ENCODE measurements at regions not wholly inside any gene's neighbourhood (a gene's known extent, or its start where the extent isn't known, plus 50 kb on each side); places are given as distances from the start of the nearest gene placed in this dataset.
"Not testable (repeated sequence)": the region's sequence is repeated elsewhere in the genome, so short reads cannot be mapped to it uniquely, and the experiment has no call there.

- Histone ChIP-seq H3K4me3 (ENCODE audit: low read length) (no peak overlapping the region), H3K36me3 (ENCODE audit: control insufficient read depth, low read length) (no peaks in the 10 kb centered on the region), H3F3A (ENCODE audit: control insufficient read depth, insufficient read depth) (no peaks in the 10 kb centered on the region), H3K9me3 (ENCODE audit: control insufficient read depth, insufficient read depth, low read length) (no peaks in the 10 kb centered on the region), H3K27ac (ENCODE audit: low read depth, low read length) (no peak overlapping the region), H3K27me3 (ENCODE audit: control insufficient read depth, low read length) (no peaks in the 10 kb centered on the region), H3K4me1 (ENCODE audit: control insufficient read depth, low read length) (no peaks in the 10 kb centered on the region), H4K20me1 (ENCODE audit: control insufficient read depth, insufficient read depth, low read depth, low read length) (no peaks in the 10 kb centered on the region), H3K79me2 (ENCODE audit: control insufficient read depth, low read length) (no peaks in the 10 kb centered on the region), H3K9me2 (replicated peaks; ENCODE audit: control insufficient read depth, low read length) (no peaks in the 10 kb centered on the region), H3K4me2 (ENCODE audit: low read length) (no peak overlapping the region)
- TF ChIP-seq CTCF (IDR thresholded peaks at IDR 0.05; ENCODE audit: low read depth, low read length, poor library complexity, severe bottlenecking) (no peak), EZH2phosphoT487 (IDR thresholded peaks at IDR 0.05; ENCODE audit: borderline replicate concordance, low read length) (no peak)
Observed at GRCh38 chr11:87804176-87804575, 371.1 kb downstream of the RAB38 start.

DNA sequence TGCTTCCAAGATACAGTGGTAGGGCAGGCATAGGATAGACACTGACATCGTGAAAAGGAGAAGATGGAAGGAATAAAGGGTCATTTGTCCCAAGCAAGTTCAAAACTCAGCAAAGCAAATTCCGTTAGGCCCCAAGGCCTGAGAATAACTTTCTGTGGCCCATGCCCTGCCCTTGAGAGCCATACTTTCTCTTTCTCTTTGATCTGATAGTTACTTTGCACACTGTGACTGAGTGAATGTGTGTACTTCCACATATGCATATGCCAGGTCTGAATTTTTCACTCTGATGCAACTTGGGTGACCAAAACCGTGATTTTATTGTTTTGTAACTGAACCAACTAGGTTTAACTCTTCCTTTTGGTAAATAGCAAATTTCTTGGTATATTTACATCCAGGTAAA, 371.5 kb downstream of the RAB38 start:
- Histone ChIP-seq H4K20me1 (ENCODE audit: control insufficient read depth, insufficient read depth, low read depth, low read length) (no peaks in the 10 kb centered on the region), H3K4me1 (ENCODE audit: control insufficient read depth, low read length) (no peaks in the 10 kb centered on the region), H3K9me3 (ENCODE audit: control insufficient read depth, insufficient read depth, low read length) (no peaks in the 10 kb centered on the region), H3K9me2 (replicated peaks; ENCODE audit: control insufficient read depth, low read length) (no peaks in the 10 kb centered on the region), H3K27ac (ENCODE audit: low read depth, low read length) (no peak overlapping the region), H3F3A (ENCODE audit: control insufficient read depth, insufficient read depth) (no peaks in the 10 kb centered on the region), H3K27me3 (ENCODE audit: control insufficient read depth, low read length) (no peaks in the 10 kb centered on the region), H3K36me3 (ENCODE audit: control insufficient read depth, low read length) (no peaks in the 10 kb centered on the region), H3K4me2 (ENCODE audit: low read length) (no peak overlapping the region), H3K4me3 (ENCODE audit: low read length) (no peak overlapping the region), H3K79me2 (ENCODE audit: control insufficient read depth, low read length) (no peaks in the 10 kb centered on the region)
- no peak for TF ChIP-seq CTCF (IDR thresholded peaks at IDR 0.05; ENCODE audit: low read depth, low read length, poor library complexity, severe bottlenecking)
- no peak for TF ChIP-seq EZH2phosphoT487 (IDR thresholded peaks at IDR 0.05; ENCODE audit: borderline replicate concordance, low read length)

DNA sequence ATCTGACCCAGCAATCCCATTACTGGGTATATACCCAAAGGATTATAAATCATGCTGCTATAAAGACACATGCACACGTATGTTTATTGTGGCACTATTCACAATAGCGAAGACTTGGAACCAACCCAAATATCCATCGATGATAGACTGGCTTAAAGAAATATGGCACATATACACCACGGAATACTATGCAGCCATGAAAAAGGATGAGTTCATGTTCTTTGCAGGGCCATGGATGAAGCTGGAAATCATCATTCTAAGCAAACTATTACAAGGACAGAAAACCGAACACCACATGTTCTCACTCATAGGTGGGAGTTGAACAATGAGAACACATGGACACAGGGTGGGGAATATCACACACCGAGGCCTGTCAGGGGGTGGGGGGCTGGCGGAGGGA, 390.4 kb downstream of the RAB38 start:
- H3K79me2 ChIP-seq (ENCODE audit: control insufficient read depth, low read length); H3K4me2 ChIP-seq (ENCODE audit: low read length); H4K20me1 ChIP-seq (ENCODE audit: control insufficient read depth, insufficient read depth, low read depth, low read length); H3K27ac ChIP-seq (ENCODE audit: low read depth, low read length); H3K4me1 ChIP-seq (ENCODE audit: control insufficient read depth, low read length); H3K9me2 ChIP-seq (replicated peaks; ENCODE audit: control insufficient read depth, low read length); H3K36me3 ChIP-seq (ENCODE audit: control insufficient read depth, low read length); H3F3A ChIP-seq (ENCODE audit: control insufficient read depth, insufficient read depth); H3K9me3 ChIP-seq (ENCODE audit: control insufficient read depth, insufficient read depth, low read length); H3K4me3 ChIP-seq (ENCODE audit: low read length); H3K27me3 ChIP-seq (ENCODE audit: control insufficient read depth, low read length): not testable (repeated sequence)

DNA sequence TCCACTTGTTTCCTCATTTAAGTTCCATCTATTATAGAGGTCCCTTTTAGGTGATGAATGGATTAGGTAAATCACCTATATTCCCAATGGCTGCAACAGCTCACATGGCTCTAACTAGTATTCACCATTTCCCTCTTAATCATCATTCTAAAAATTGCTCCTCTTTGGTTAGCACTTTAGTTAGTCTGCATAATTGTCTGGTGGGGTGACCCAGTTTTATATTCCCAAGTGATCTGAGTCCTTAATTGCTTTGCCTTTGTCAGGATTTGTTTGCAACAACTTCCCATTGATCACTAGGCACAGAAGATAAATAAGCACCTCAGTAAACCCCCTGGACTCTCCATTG, 395.2 kb downstream of the RAB38 start:
- Histone ChIP-seq H3K27ac (ENCODE audit: low read depth, low read length) (no peak overlapping the region), H3K9me2 (replicated peaks; ENCODE audit: control insufficient read depth, low read length) (no peaks in the 10 kb centered on the region), H3K36me3 (ENCODE audit: control insufficient read depth, low read length) (no peaks in the 10 kb centered on the region), H3K4me1 (ENCODE audit: control insufficient read depth, low read length) (no peaks in the 10 kb centered on the region), H3K4me2 (ENCODE audit: low read length) (no peak overlapping the region), H3K9me3 (ENCODE audit: control insufficient read depth, insufficient read depth, low read length) (no peaks in the 10 kb centered on the region), H3K79me2 (ENCODE audit: control insufficient read depth, low read length) (no peaks in the 10 kb centered on the region), H3K27me3 (ENCODE audit: control insufficient read depth, low read length) (no peaks in the 10 kb centered on the region), H4K20me1 (ENCODE audit: control insufficient read depth, insufficient read depth, low read depth, low read length) (no peaks in the 10 kb centered on the region), H3K4me3 (ENCODE audit: low read length) (no peak overlapping the region), H3F3A (ENCODE audit: control insufficient read depth, insufficient read depth) (no peaks in the 10 kb centered on the region)
- TF ChIP-seq CTCF (IDR thresholded peaks at IDR 0.05; ENCODE audit: low read depth, low read length, poor library complexity, severe bottlenecking) (no peak), EZH2phosphoT487 (IDR thresholded peaks at IDR 0.05; ENCODE audit: borderline replicate concordance, low read length) (no peak)
